Stimulated activated CD8-positive, alpha-beta memory T cell treated with anti-CD3 and anti-CD28 coated beads, Interleukin-4, amount 100 ng/mL, for 4 hours (primary cell): ENCODE measurements at regions not wholly inside any gene's neighbourhood (a gene's known extent, or its start where the extent isn't known, plus 50 kb on each side); places are given as distances from the start of the nearest gene placed in this dataset.
"Not testable (repeated sequence)": the region's sequence is repeated elsewhere in the genome, so short reads cannot be mapped to it uniquely, and the experiment has no call there.

Source experiments
- DNase-seq, 2 donors: peaks; one replicate each; pipeline ENCODE4 v3.0.0-alpha.2; 2020; ENCODE audit warnings: low read depth in 2 of 2, low spot score in 1 of 2

GRCh38 chr2:180236061-180236460 is 229.0 kb upstream of the CWC22 start:
- DNase-seq, result not testable (repeated sequence)

DNA sequence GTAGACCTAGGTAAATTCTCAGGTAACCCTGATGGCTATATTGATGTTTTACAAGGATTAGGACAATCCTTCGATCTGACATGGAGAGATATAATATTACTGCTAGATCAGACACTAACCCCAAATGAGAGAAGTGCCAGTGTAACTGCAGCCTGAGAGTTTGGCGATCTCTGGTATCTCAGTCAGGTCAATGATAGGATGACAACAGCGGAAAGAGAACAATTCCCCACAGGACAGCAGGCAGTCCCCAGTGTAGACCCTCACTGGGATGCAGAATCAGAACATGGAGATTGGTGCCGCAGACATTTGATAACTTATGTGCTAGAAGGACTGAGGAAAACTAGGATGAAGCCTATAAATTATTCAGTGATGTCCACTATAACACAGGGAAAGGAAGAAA is 228.4 kb upstream of the CWC22 start:
- DNase-seq, result not testable (repeated sequence)

DNA sequence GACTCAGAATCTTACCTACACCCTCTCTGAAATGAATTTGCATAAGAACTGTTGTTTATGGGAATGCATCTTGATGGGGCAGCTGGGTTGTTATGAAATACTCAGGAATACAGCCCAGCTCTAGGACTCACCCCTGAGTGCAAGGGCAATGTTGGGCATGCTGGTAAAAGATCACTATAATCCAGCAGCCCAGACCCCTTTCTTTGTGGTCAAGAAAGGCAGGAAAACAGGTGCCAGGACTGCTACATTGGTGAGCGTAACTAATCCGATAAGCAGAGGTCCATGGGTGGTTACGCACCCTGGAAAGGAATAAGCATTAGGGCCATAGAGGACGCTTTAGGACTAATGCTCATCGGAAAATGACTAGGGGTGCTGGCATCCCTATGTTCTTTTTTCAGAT is 227.9 kb upstream of the CWC22 start:
- not testable (repeated sequence) for DNase-seq

DNA sequence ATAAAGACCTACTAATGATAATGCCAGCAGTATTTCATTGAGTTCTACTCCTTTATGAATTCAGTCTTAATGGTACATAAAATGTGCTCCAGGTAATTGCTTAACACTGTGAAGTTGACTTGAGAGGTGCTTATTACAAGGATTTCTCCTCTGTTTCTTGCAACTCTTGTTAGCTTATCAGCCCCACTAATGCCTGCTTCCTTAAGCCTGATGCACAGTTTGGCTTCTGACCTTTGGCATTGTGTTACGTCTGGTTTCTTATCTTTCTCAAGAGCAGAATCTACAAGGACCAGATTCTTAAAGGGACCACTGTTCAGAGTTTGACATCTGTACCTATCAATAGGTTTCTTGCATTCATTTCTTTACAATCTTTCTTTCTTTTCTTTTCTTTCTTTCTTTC is 223.9 kb upstream of the CWC22 start:
- no peak for DNase-seq

GRCh38 chr2:180227461-180227860 is 220.4 kb upstream of the CWC22 start:
- DNase-seq, result no peak

GRCh38 chr2:180225118-180225517 is 218.0 kb upstream of the CWC22 start:
- DNase-seq, result no peak

GRCh38 chr2:180222644-180223043 is 215.5 kb upstream of the CWC22 start:
- no peak for DNase-seq

DNA sequence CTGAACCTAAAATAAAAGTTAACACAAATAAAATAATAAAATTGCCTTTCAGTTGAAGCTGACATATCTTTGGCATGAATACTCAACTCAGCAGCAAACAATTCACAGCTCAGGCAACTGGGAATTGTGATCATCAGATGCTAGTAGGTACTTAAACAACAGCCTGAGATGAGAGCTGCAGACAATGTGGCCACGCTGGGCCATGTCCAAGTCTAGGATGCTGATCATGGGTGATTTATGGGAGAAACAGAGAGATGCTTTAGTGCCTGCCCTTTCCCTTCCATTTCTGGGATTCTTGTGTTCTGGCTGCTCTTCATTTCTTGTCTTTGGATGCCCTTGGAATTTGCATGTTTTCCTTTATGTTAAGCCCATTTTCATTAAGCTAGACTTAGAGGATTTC is 212.4 kb upstream of the CWC22 start:
- no peak for DNase-seq

GRCh38 chr2:180208841-180209240 is 201.7 kb upstream of the CWC22 start:
- no peak for DNase-seq

DNA sequence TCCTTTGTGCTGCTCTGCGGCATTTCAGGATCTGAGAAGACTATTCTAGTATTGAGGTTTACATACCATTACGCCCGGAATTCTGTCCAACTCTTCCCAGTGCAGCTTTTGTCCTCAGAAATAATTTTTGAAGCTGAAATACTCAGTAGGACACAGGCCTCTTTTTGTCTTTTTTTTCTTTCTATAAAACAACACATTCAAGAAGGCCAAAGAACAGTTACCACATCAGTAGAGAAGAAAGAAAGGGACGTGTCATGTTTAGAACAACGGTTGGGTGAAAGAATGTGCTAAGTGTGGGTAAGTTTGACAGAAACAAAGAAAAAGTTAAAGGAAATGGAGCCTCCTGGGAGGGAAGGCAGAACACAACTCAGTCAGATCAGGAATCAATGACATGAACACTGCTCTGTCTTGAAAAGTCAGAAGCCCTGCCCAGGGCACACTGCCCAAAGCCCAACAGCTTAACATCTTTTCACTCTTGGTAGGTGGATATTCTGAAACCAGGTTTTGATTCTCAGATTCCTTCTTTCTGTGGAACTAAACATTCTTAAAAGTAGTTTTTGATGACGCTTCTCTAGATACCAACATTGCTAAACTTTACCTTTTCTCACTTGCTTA is 198.6 kb upstream of the CWC22 start:
- DNase-seq, result no peak

- no peak for DNase-seq
These were observed 196.9 kb upstream of the CWC22 start for GRCh38 chr2:180203972-180204371.

GRCh38 chr2:180202467-180202951 is 195.4 kb upstream of the CWC22 start:
- DNase-seq, result no peak

DNA sequence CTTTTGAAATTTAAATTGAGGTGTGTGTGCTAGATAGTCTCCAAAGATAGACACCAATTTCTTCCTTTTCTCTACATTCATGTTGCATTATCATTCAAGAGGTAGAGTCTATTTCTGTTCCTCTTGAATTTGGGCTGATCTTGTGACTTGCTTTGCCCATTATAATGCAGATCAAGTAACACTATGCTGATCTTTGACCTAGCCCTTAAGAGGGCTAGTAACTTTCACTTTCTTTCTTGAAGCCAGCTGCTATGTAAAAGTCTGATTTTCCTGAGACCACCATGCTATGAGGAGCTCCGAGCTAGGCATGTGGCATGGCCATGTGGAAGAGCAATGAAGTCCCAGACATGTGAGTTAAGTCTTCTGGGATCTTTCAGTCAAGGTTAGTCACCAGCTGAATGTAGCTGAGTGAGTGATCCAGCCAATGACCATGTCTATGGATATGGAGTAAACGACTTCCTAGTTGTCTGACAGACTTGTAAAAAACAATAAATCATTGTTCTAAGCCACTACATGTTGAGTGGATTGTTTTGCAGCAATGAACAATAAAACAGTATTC is 189.4 kb upstream of the CWC22 start:
- no peak for DNase-seq

GRCh38 chr2:180195847-180196246 is 188.8 kb upstream of the CWC22 start:
- DNase-seq, result no peak

DNA sequence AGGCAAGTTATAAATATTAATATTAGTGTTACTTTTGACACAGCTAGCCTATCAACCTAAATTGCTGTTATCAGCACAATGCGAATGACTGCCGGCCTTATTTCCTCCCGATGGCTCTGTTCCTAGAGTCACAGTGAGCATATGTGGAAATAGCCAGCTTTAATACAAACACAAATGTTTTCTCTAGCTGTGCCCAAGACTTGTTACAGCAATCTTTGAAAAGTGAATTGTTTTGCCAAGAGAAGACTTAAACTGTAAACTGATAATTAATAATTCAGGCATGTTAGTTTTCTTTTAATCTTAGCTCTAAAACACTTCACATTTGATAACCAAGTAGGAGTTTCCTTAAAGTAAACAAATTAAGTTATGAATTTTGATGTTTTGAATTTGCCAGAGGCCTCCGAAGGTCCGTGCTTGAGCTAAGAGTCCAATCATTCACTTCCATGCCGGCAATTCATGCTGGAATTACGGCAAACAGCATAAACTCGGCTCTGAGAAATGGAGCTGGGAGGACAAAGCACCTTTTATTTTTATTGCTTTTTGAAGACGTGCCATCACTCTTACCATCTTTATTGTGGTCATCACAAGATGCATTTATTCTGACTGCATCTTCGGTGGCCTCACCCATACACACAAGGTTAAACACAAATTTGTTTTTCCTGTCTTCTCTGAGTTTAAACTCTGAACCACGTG is 184.5 kb upstream of the CWC22 start:
- no peak for DNase-seq

DNA sequence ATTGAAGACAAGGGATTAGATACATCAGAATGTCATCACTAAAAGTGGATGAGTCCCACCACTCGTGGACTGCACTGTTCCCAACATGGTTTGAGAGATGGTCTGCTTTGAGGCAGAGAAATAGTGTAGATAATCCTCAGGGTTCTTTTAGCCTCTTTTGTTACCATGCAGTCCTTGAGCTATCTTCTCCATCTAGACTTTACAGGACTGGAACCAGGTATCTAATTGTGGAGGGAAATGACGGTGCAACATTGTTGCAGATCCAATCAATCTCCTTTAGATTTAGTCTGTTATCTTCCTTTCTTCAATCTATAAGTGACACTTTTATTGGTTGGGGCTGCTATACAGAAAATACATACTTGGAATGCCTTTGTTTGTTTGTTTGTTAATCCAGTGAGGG is 183.8 kb upstream of the CWC22 start:
- no peak for DNase-seq

DNA sequence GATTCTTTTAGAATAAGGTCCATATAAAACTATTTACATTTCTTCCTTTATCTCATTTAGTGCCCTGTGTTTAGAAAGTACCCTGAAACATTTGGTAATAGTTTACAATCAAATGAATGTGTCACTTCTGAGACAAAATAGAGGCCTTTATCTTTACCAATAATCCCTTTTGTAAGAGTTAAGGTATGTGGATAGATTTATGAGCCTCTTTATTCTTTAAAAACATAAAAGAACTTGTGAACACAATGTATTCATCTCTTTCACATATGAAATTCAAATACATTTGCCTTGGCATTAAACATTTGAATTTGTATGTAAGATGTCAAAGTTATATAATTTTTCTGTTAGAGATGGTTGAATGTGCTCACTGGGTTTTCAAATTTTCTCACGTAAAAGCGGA is 180.5 kb upstream of the CWC22 start:
- no peak for DNase-seq

- DNase-seq, result no peak
These were observed 177.4 kb upstream of the CWC22 start for GRCh38 chr2:180184506-180184905.

DNA sequence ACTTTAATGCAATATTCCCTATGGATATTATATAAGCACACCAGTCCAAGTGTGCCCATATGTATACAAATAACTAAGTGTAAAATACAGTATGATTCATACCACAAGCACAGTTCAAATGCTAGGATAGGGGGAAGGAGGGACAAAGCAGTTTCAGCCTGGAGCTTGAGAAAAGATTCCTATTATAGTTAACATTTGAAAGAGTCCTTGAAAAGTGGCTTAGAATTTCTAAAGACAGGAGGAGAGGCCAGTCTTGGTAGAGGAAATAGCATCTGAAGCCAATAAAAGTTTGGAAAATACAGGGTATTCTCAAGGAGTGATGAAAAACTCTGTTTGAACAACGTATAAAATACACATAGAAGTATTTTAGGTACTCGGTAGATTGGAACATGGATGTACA is 173.4 kb upstream of the CWC22 start:
- DNase-seq, result no peak

DNA sequence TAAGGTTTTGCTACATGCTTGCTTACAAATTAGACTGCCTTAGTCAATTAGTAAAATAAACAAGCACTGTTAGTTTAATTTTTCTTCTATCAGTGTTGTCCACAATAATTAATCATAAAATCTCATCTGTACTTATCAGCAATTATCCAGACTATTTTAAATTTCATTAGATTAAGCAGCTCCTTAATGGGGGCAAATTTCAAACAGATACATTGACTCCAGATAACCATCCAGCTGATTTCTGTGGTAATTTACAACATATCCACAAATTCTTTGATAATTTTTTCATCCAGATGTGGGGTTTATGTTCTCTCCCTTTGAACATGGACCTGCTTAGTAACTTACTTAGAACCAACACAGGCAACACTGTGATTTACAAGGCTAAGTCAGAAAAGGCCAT is 170.4 kb upstream of the CWC22 start:
- DNase-seq, result no peak

- no peak for DNase-seq
These were observed 168.6 kb upstream of the CWC22 start for GRCh38 chr2:180175736-180176135.

- DNase-seq, result no peak
These were observed 167.5 kb upstream of the CWC22 start for GRCh38 chr2:180174580-180174979.

GRCh38 chr2:180169474-180169873 is 162.4 kb upstream of the CWC22 start:
- no peak for DNase-seq
